Thyroid gland (tissue), 4 donors: ENCODE measurements at regions not wholly inside any gene's neighbourhood (a gene's known extent, or its start where the extent isn't known, plus 50 kb on each side); places are given as distances from the start of the nearest gene placed in this dataset.

Experiments used
- DNase-seq, 2 donors: peaks; one replicate each; pipeline ENCODE4 v3.0.0-alpha.2; 2019
- H3K27ac ChIP-seq, 3 donors: fragments of 200-600 bp; sonication (generic); 1 replicate in 2 of 3; 2 replicates in 1 of 3; pipeline ENCODE4 v1.5.1; 2016 to 2019; ENCODE audit warnings: mild to moderate bottlenecking in 1 of 3, moderate library complexity in 1 of 3
- H3K27me3 ChIP-seq: fragments of 200-600 bp; sonication (generic); one replicate; pipeline ENCODE4 v1.5.1; 2019
- H3K36me3 ChIP-seq, 2 donors: fragments of 200-600 bp; sonication (generic); one replicate each; pipeline ENCODE4 v1.5.1; 2016 to 2019
- H3K4me1 ChIP-seq, 2 donors: fragments of 200-600 bp; sonication (generic); one replicate each; pipeline ENCODE4 v1.5.1; 2017 to 2019
- H3K4me3 ChIP-seq, 3 donors: fragments of 200-600 bp; sonication (generic); replicated peaks in 1 of 3; 1 replicate in 2 of 3; 2 replicates in 1 of 3; pipeline ENCODE4 v1.5.1; 2016; ENCODE audit warnings: mild to moderate bottlenecking in 1 of 3
- H3K9me3 ChIP-seq: fragments of 200-600 bp; sonication (generic); one replicate; pipeline ENCODE4 v1.5.1; 2017
- CTCF ChIP-seq, 6 experiments: fragments of 200-600 bp in 3 of 6; fragments of 450-650 bp in 3 of 6; sonication (generic) in 3 of 6; IDR thresholded peaks; one replicate each; pipeline ENCODE4 v1.5.1; 2016 to 2019; ENCODE audit warnings: antibody characterized with exemption in 6 of 6, mild to moderate bottlenecking in 2 of 6, inconsistent platforms in 1 of 6, moderate library complexity in 1 of 6
- POLR2A ChIP-seq, 2 donors: fragments of 450-650 bp; IDR thresholded peaks; one replicate each; pipeline ENCODE4 v1.6.1; 2017; ENCODE audit warnings: antibody characterized with exemption in 2 of 2, mild to moderate bottlenecking in 2 of 2, moderate library complexity in 1 of 2
- WGBS, 2 donors: methylation state at CpG; one replicate each; pipeline ENCODE4 v1.1.5; 2017; 5-methylcytosine and 5-hydroxymethylcytosine counted together
- intact Hi-C: fragments of 100-400 bp; cut with DNase I; formaldehyde crosslinking; loops from one replicate; pipeline ENCODE4 v1.15.1; 2023

GRCh38 chr15:39040861-39041260 lies 476.2 kb upstream of the RASGRP1 start:
- Histone ChIP-seq H3K27me3 (no peaks in the 10 kb centered on the region), H3K36me3 (no peaks in the 10 kb centered on the region), H3K27ac (no peak overlapping the region), H3K9me3 (no peaks in the 10 kb centered on the region), H3K4me1 (no peaks in the 10 kb centered on the region), H3K4me3 (no peak overlapping the region)
- WGBS, 2 donors, result 86 to 87% methylated on average over 3 of the region's 3 CpGs
- no peak for DNase-seq
- intact Hi-C loops, result no loop called here
- TF ChIP-seq POLR2A (IDR thresholded peaks at IDR 0.05) (no peak), CTCF (IDR thresholded peaks at IDR 0.05) (no peak)

GRCh38 chr15:39041979-39042495 lies 477.4 kb upstream of the RASGRP1 start:
- Histone ChIP-seq H3K4me3 (no peak overlapping the region), H3K27me3 (no peaks in the 10 kb centered on the region), H3K36me3 (no peaks in the 10 kb centered on the region), H3K9me3 (no peaks in the 10 kb centered on the region), H3K4me1 (no peaks in the 10 kb centered on the region), H3K27ac (no peak overlapping the region)
- 85 to 87% methylated on average over 4 of the region's 4 CpGs for WGBS, 2 donors
- DNase-seq, result no peak
- intact Hi-C loops, result no loop called here
- TF ChIP-seq POLR2A (IDR thresholded peaks at IDR 0.05) (no peak), CTCF (IDR thresholded peaks at IDR 0.05) (no peak)

- Histone ChIP-seq H3K27ac (no peak overlapping the region), H3K27me3 (no peaks in the 10 kb centered on the region), H3K9me3 (no peaks in the 10 kb centered on the region), H3K4me1 (no peaks in the 10 kb centered on the region), H3K4me3 (no peak overlapping the region), H3K36me3 (no peaks in the 10 kb centered on the region)
- 95 to 96% methylated on average over 4 of the region's 4 CpGs for WGBS, 2 donors
- DNase-seq, result no peak
- TF ChIP-seq CTCF (IDR thresholded peaks at IDR 0.05), result no peak
- TF ChIP-seq POLR2A (IDR thresholded peaks at IDR 0.05), result no peak
- intact Hi-C loops, result no loop called here
Measured at GRCh38 chr15:39051626-39052322, 487.2 kb upstream of the RASGRP1 start.

- TF ChIP-seq CTCF (IDR thresholded peaks at IDR 0.05) (no peak), POLR2A (IDR thresholded peaks at IDR 0.05) (no peak)
- DNase-seq, result no peak
- Histone ChIP-seq H3K27me3 (no peaks in the 10 kb centered on the region), H3K4me3 (no peak overlapping the region), H3K36me3 (no peaks in the 10 kb centered on the region), H3K27ac (no peak overlapping the region), H3K4me1 (no peaks in the 10 kb centered on the region), H3K9me3 (no peaks in the 10 kb centered on the region)
- intact Hi-C loops, result no loop called here
Measured at GRCh38 chr15:39052323-39052705, 487.7 kb upstream of the RASGRP1 start.

- no peak for TF ChIP-seq POLR2A (IDR thresholded peaks at IDR 0.05)
- no peak for TF ChIP-seq CTCF (IDR thresholded peaks at IDR 0.05)
- no peaks in the 10 kb centered on the region for H3K4me1 ChIP-seq
- DNase-seq, result no peak
- intact Hi-C loops, result no loop called here
- H3K27ac ChIP-seq, result no peak overlapping the region
- H3K4me3 ChIP-seq, result no peak overlapping the region
- H3K9me3 ChIP-seq, result no peaks in the 10 kb centered on the region
- H3K36me3 ChIP-seq, result no peaks in the 10 kb centered on the region
- no peaks in the 10 kb centered on the region for H3K27me3 ChIP-seq
Measured at GRCh38 chr15:39053480-39053879, 488.9 kb upstream of the RASGRP1 start.
